ENCODE measurements at regions not wholly inside any gene's neighbourhood (a gene's known extent, or its start where the extent isn't known, plus 50 kb on each side); places are given as distances from the start of the nearest gene placed in this dataset.
"Not testable (repeated sequence)": the region's sequence is repeated elsewhere in the genome, so short reads cannot be mapped to it uniquely, and the experiment has no call there.

GRCh38 chrX:121755541-121755940, 708.1 kb downstream of the GLUD2 start:
- no peaks in the 10 kb centered on the region for H3K36me3 ChIP-seq (replicated peaks)
- no peaks in the 10 kb centered on the region for H3K4me1 ChIP-seq
- H3K4me3 ChIP-seq: no peak overlapping the region
- in situ Hi-C loops (cut with MboI; ENCODE audit: low sequenced_read_pairs): no loop called here
- DNase-seq (ENCODE audit: low spot score in 2 of 2): no peak
- no peaks in the 10 kb centered on the region for H3K9me3 ChIP-seq
- H3K27me3 ChIP-seq (ENCODE audit: low read depth): no peaks in the 10 kb centered on the region; the same call in 1 of the 2 replicates

GRCh38 chrX:121761845-121762244, 714.4 kb downstream of the GLUD2 start:
- in situ Hi-C loops (cut with MboI; ENCODE audit: low sequenced_read_pairs): no loop called here

DNA sequence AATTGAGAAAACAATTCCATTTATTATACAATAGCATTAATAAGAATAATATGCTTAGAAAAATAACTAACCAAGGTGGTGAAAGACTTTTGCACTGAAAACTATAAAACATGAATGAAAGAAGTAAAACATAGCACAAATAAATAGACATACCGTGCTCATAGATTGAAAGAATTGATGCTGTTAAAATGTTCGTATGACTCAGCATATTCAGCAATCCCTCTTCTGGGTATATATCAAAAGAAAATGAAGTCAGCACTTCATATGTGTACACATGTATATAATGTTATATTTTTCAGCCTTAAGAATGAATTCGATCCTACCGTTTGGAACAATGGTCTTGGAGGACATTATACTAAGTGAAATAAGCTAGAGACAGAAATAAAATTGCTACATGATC, 716.3 kb downstream of the GLUD2 start:
- Histone ChIP-seq H3K36me3 (replicated peaks) (no peaks in the 10 kb centered on the region), H3K27me3 (ENCODE audit: low read depth) (no peaks in the 10 kb centered on the region; the same call in none of the 2 replicates), H3K4me1 (no peaks in the 10 kb centered on the region), H3K4me3 (no peak overlapping the region), H3K9me3 (no peaks in the 10 kb centered on the region)
- in situ Hi-C loops (cut with MboI; ENCODE audit: low sequenced_read_pairs): no loop called here
- no peak for DNase-seq (ENCODE audit: low spot score in 2 of 2)

More at GRCh38 chrX:121761845-121762244, 714.4 kb downstream of the GLUD2 start:
- H3K9me3 ChIP-seq: no peaks in the 10 kb centered on the region
- no peaks in the 10 kb centered on the region for H3K36me3 ChIP-seq (replicated peaks)
- H3K27me3 ChIP-seq (ENCODE audit: low read depth): no peaks in the 10 kb centered on the region; the same call in none of the 2 replicates
- no peaks in the 10 kb centered on the region for H3K4me1 ChIP-seq
- DNase-seq (ENCODE audit: low spot score in 2 of 2): no peak
- H3K4me3 ChIP-seq: no peak overlapping the region

- DNase-seq (ENCODE audit: low spot score in 2 of 2); H3K27me3 ChIP-seq (ENCODE audit: low read depth); H3K36me3 ChIP-seq (replicated peaks); H3K4me3 ChIP-seq; in situ Hi-C loops (cut with MboI; ENCODE audit: low sequenced_read_pairs); H3K9me3 ChIP-seq; H3K4me1 ChIP-seq: not testable (repeated sequence)
Measured at GRCh38 chrX:121768210-121768609, 720.8 kb downstream of the GLUD2 start.

DNA sequence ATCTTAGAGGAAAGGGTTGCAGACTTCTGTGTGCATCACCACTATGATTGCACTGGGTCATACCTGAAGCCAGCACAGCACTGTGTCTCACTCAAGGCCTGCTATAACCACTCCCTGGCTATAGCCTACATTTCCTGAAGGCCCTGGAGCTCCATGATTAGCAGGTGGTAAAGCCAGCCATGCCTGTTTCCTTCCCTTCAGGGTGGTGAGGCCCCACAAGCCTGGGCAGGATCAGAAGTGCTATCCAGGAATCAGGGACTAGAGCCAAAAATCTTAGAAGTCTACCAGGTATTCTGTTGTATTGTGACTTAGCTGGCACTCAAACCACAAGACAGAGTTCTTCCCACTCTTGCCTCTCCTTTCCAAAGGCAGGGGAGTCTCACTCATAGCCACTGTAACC, 734.6 kb downstream of the GLUD2 start:
- H3K4me1 ChIP-seq: no peaks in the 10 kb centered on the region
- no peaks in the 10 kb centered on the region for H3K9me3 ChIP-seq
- H3K36me3 ChIP-seq (replicated peaks): no peaks in the 10 kb centered on the region
- H3K27me3 ChIP-seq (ENCODE audit: low read depth): no peaks in the 10 kb centered on the region
- in situ Hi-C loops (cut with MboI; ENCODE audit: low sequenced_read_pairs): no loop called here
- H3K4me3 ChIP-seq: no peak overlapping the region
- DNase-seq (ENCODE audit: low spot score in 2 of 2): no peak

DNA sequence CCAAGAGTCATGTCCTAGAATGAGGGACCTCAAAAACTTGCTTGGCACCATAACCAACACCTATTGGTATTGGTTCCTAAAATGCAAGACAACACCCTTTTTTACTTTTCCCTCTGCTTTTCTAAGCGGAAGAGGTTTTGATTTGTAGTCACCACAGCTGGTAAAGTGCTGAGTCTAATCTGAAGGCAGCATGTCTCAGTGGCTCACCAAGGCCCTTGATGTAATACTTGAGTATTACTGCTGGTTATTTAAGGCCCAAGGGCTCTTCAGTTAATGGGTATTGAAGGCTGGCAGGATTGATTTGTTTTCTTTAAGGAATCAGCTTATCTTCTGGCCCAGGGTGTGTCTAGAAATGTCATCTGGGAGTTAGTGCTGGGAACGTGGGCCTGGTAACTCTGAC, 735.1 kb downstream of the GLUD2 start:
- Histone ChIP-seq H3K36me3 (replicated peaks) (no peaks in the 10 kb centered on the region), H3K27me3 (ENCODE audit: low read depth) (no peaks in the 10 kb centered on the region), H3K4me1 (no peaks in the 10 kb centered on the region), H3K9me3 (no peaks in the 10 kb centered on the region), H3K4me3 (no peak overlapping the region)
- DNase-seq (ENCODE audit: low spot score in 2 of 2): no peak
- in situ Hi-C loops (cut with MboI; ENCODE audit: low sequenced_read_pairs): no loop called here

- DNase-seq (ENCODE audit: low spot score in 2 of 2): no peak
- no peak overlapping the region for H3K4me3 ChIP-seq
- no peaks in the 10 kb centered on the region for H3K36me3 ChIP-seq (replicated peaks)
- no peaks in the 10 kb centered on the region for H3K27me3 ChIP-seq (ENCODE audit: low read depth)
- no peaks in the 10 kb centered on the region for H3K9me3 ChIP-seq
- in situ Hi-C loops (cut with MboI; ENCODE audit: low sequenced_read_pairs): no loop called here
- no peaks in the 10 kb centered on the region for H3K4me1 ChIP-seq
Measured at GRCh38 chrX:121782976-121783375, 735.6 kb downstream of the GLUD2 start.

DNA sequence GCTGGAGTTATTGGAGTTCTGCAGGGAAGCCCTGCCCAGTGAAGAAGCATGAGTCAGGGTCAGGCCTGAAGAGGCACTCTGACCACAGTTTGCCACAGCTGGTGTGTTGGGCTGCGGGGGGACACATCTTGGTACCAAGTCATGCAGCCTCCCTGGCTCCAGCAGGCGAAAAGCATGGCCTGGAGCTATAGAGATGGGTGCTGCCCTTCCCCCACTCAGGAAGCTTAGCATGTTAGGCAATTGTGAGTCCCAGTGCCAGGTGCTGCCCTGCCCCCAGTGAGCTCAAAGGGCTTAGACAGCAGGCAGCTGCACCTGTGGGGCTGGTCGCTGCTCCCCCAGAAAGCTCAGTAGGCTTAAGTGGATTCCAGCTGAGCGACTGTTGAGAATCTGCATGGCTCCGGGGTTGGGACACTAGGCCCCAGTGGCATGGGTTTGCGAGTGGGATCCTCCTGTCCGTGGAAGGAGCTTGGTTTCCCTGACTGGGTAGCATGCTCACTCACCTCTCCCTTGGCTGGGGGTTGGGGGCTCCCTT, 755.5 kb downstream of the GLUD2 start:
- DNase-seq (ENCODE audit: low spot score in 2 of 2): no peak
- no peak overlapping the region for H3K4me3 ChIP-seq
- in situ Hi-C loops (cut with MboI; ENCODE audit: low sequenced_read_pairs): no loop called here
- no peaks in the 10 kb centered on the region for H3K27me3 ChIP-seq (ENCODE audit: low read depth)
- H3K36me3 ChIP-seq (replicated peaks): no peaks in the 10 kb centered on the region
- no peaks in the 10 kb centered on the region for H3K4me1 ChIP-seq
- H3K9me3 ChIP-seq: no peaks in the 10 kb centered on the region

DNA sequence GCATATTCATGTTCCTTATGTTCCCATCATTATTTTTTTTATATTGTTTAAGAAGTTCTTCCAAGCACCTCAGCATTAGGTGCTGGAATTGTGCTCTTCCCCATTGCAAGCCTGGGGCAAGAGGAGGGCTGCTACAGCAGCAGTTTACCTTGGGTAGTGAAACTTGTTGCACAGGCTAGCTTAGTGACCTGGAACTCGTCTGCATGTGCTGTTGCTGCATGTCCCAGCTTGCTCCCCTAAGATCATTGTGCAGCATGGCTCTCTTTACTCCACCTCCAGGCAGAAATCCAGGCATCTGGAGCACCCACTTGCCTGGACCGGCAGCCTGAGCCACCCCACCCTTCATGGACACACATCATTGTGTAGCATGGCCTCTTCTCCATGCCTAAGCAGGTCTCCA, 776.0 kb downstream of the GLUD2 start:
- no peaks in the 10 kb centered on the region for H3K9me3 ChIP-seq
- H3K27me3 ChIP-seq (ENCODE audit: low read depth): no peaks in the 10 kb centered on the region
- DNase-seq (ENCODE audit: low spot score in 2 of 2): no peak
- no peaks in the 10 kb centered on the region for H3K4me1 ChIP-seq
- no peak overlapping the region for H3K4me3 ChIP-seq
- in situ Hi-C loops (cut with MboI; ENCODE audit: low sequenced_read_pairs): no loop called here
- H3K36me3 ChIP-seq (replicated peaks): no peaks in the 10 kb centered on the region

DNA sequence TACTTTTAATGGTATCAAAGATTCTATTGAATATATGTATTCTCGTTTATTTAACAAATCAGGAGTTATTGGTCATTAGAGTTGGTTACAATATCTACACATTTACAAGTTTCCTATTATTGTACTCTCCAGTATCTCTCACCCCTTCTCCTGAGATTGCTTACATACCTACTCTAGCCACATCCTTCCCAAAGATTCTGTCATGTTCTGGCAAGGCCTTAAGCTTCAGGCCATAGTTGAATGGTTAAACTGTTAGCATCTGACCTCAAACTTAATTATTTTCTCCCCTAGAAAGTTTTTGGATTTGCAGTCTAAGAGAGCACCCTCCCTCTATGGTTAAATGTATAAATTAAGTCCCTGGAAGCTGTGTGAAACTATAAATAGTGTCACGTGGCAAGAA, 784.2 kb downstream of the GLUD2 start:
- H3K36me3 ChIP-seq (replicated peaks): no peaks in the 10 kb centered on the region
- DNase-seq (ENCODE audit: low spot score in 2 of 2): no peak
- H3K4me1 ChIP-seq: no peaks in the 10 kb centered on the region
- in situ Hi-C loops (cut with MboI; ENCODE audit: low sequenced_read_pairs): no loop called here
- H3K4me3 ChIP-seq: no peak overlapping the region
- no peaks in the 10 kb centered on the region for H3K9me3 ChIP-seq
- H3K27me3 ChIP-seq (ENCODE audit: low read depth): no peaks in the 10 kb centered on the region

DNA sequence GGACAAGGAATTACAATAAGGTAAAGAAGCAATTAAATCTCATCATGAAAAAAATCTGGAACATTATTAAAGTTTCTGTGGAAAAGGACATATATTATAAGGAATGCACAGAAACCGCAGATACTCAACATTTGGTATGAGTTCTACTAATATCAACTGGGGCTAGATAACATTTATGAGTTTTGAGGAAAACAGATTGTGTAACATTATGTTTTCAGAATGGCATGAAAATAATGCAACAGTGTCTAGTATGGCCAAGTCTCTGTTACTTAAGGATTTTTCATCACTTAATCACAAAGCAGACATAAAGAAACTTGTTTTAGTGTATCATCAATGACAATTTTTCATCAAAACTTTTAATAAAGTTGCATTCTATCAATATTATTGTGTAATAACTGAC, 785.0 kb downstream of the GLUD2 start:
- Histone ChIP-seq H3K36me3 (replicated peaks) (no peaks in the 10 kb centered on the region), H3K4me3 (no peak overlapping the region), H3K4me1 (no peaks in the 10 kb centered on the region), H3K27me3 (ENCODE audit: low read depth) (no peaks in the 10 kb centered on the region), H3K9me3 (no peaks in the 10 kb centered on the region)
- no peak for DNase-seq (ENCODE audit: low spot score in 2 of 2)
- in situ Hi-C loops (cut with MboI; ENCODE audit: low sequenced_read_pairs): no loop called here

DNA sequence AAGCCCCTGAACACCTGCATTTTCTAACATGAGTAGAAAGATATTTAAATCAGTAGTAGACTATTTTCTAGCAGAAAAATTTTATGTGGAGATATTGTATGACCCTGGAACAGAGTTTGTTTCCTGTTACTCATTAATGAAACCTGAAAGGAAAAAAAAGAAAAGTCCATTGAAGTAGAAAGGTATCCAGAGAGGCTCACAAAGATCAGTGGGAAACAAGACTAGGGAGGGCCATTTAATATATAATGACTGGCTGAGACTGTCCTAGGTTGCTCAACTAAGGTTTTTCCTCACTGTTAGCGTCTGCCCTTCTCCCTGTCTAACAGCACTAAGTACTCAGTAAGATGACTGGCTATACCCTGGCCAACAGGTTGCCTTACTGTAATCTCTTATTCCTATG, 788.6 kb downstream of the GLUD2 start:
- in situ Hi-C loops (cut with MboI; ENCODE audit: low sequenced_read_pairs): no loop called here
- Histone ChIP-seq H3K9me3 (no peaks in the 10 kb centered on the region), H3K4me3 (no peak overlapping the region), H3K27me3 (ENCODE audit: low read depth) (no peaks in the 10 kb centered on the region), H3K36me3 (replicated peaks) (no peaks in the 10 kb centered on the region), H3K4me1 (no peaks in the 10 kb centered on the region)
- DNase-seq (ENCODE audit: low spot score in 2 of 2): no peak

DNA sequence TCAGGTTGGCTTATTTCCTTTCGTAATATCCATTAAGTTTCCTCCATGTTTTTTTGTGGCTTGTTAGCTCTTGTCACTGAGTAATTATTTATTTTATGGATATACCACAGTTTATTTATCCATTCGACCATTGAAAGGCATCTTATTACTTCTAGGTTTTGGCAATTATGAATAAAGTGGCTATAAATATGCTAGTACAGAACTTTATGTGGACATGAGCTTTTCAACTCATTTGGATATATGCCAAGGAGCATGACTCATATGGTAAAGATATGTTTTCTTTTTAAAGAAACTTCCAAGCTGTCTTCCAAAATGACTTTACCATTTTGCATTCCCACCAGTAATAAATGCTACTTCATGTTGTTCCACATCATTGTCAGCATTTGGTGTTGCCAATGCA, 803.6 kb downstream of the GLUD2 start:
- Histone ChIP-seq H3K4me3 (no peak overlapping the region), H3K36me3 (replicated peaks) (no peaks in the 10 kb centered on the region), H3K4me1 (no peaks in the 10 kb centered on the region), H3K9me3 (no peaks in the 10 kb centered on the region), H3K27me3 (ENCODE audit: low read depth) (no peaks in the 10 kb centered on the region)
- in situ Hi-C loops (cut with MboI; ENCODE audit: low sequenced_read_pairs): no loop called here
- no peak for DNase-seq (ENCODE audit: low spot score in 2 of 2)

GRCh38 chrX:121853762-121854613, 806.6 kb downstream of the GLUD2 start:
- Histone ChIP-seq H3K9me3 (no peaks in the 10 kb centered on the region), H3K4me3 (no peak overlapping the region), H3K36me3 (replicated peaks) (no peaks in the 10 kb centered on the region), H3K4me1 (no peaks in the 10 kb centered on the region), H3K27me3 (ENCODE audit: low read depth) (no peaks in the 10 kb centered on the region)
- DNase-seq (ENCODE audit: low spot score in 2 of 2): no peak
- in situ Hi-C loops (cut with MboI; ENCODE audit: low sequenced_read_pairs): no loop called here

DNA sequence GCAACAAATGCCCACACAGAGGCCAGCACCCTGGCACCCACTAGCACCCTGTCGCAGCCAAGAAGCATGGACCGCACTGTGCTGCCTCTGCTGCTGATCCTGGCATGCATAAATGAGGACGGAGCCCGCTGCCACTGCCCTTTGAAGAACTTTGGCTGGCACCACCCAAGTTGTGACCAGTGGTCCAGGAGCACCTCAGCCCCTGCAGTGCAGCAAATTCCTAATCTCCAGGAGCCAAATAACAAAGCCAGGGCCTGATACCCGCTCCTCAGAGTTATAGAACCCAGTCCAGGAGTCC, 807.2 kb downstream of the GLUD2 start:
- no peak for DNase-seq (ENCODE audit: low spot score in 2 of 2)
- Histone ChIP-seq H3K27me3 (ENCODE audit: low read depth) (no peaks in the 10 kb centered on the region), H3K4me1 (no peaks in the 10 kb centered on the region), H3K4me3 (no peak overlapping the region), H3K9me3 (no peaks in the 10 kb centered on the region), H3K36me3 (replicated peaks) (no peaks in the 10 kb centered on the region)
- in situ Hi-C loops (cut with MboI; ENCODE audit: low sequenced_read_pairs): no loop called here

Measured in HAP-1 (cell line).